ENCODE measurements at regions not wholly inside any gene's neighbourhood (a gene's known extent, or its start where the extent isn't known, plus 50 kb on each side); places are given as distances from the start of the nearest gene placed in this dataset.

- TF ChIP-seq EZH2 (IDR thresholded peaks at IDR 0.05; ENCODE audit: low read length, missing control alignments) = no peak
- no peak for TF ChIP-seq CTCF (conservative IDR thresholded peaks at IDR 0.05 in 1 of 2, IDR thresholded peaks at IDR 0.05 in 1 of 2; ENCODE audit: low read depth in 1 of 2, low read length in 2 of 2)
- H2AFZ ChIP-seq (ENCODE audit: low read length) = no peak overlapping the region
- H3K9me3 ChIP-seq (ENCODE audit: control insufficient read depth, insufficient read depth, low read depth, low read length) = no peaks in the 10 kb centered on the region
- H3K79me2 ChIP-seq (ENCODE audit: control insufficient read depth, insufficient read depth, low read length) = no peaks in the 10 kb centered on the region
- no peak overlapping the region for H3K9ac ChIP-seq (ENCODE audit: insufficient read depth, low read length)
- no peak overlapping the region for H3K27ac ChIP-seq (ENCODE audit: insufficient read depth, low read length)
- DNase-seq (ENCODE audit: low read depth in 2 of 2) = no peak
- no peak overlapping the region for H3K4me3 ChIP-seq (replicated peaks in 1 of 4; ENCODE audit: control extremely low read depth in 1 of 4, insufficient read depth in 1 of 4, low read depth in 3 of 4, low read length in 4 of 4)
- H4K20me1 ChIP-seq (ENCODE audit: control insufficient read depth, extremely low read depth, insufficient read depth, low read length) = no peaks in the 10 kb centered on the region
- no peaks in the 10 kb centered on the region for H3K4me1 ChIP-seq (ENCODE audit: control insufficient read depth, extremely low read depth, insufficient read depth, low read length)
- no peak overlapping the region for H3K4me2 ChIP-seq (ENCODE audit: extremely low read depth, insufficient read depth, low read length)
- peaks cover 22% of the 10 kb centered on the region for H3K27me3 ChIP-seq (ENCODE audit: control insufficient read depth, insufficient read depth, low read length)
- no peaks in the 10 kb centered on the region for H3K36me3 ChIP-seq (ENCODE audit: control insufficient read depth, insufficient read depth, low read length)
Measured at GRCh38 chr17:72223866-72224291, 103.1 kb downstream of the SOX9 start.

GRCh38 chr17:72226322-72226721 is 105.5 kb downstream of the SOX9 start:
- H2AFZ ChIP-seq (ENCODE audit: low read length) = no peak overlapping the region
- no peak for DNase-seq (ENCODE audit: low read depth in 2 of 2)
- no peaks in the 10 kb centered on the region for H3K36me3 ChIP-seq (ENCODE audit: control insufficient read depth, insufficient read depth, low read length)
- H4K20me1 ChIP-seq (ENCODE audit: control insufficient read depth, extremely low read depth, insufficient read depth, low read length) = no peaks in the 10 kb centered on the region
- no peak overlapping the region for H3K9ac ChIP-seq (ENCODE audit: insufficient read depth, low read length)
- H3K27me3 ChIP-seq (ENCODE audit: control insufficient read depth, insufficient read depth, low read length) = no peaks in the 10 kb centered on the region
- H3K79me2 ChIP-seq (ENCODE audit: control insufficient read depth, insufficient read depth, low read length) = no peaks in the 10 kb centered on the region
- TF ChIP-seq EZH2 (IDR thresholded peaks at IDR 0.05; ENCODE audit: low read length, missing control alignments) (no peak), CTCF (conservative IDR thresholded peaks at IDR 0.05 in 1 of 2, IDR thresholded peaks at IDR 0.05 in 1 of 2; ENCODE audit: low read depth in 1 of 2, low read length in 2 of 2) (no peak)
- H3K4me1 ChIP-seq (ENCODE audit: control insufficient read depth, extremely low read depth, insufficient read depth, low read length) = no peaks in the 10 kb centered on the region
- H3K27ac ChIP-seq (ENCODE audit: insufficient read depth, low read length) = no peak overlapping the region
- no peaks in the 10 kb centered on the region for H3K9me3 ChIP-seq (ENCODE audit: control insufficient read depth, insufficient read depth, low read depth, low read length)
- no peak overlapping the region for H3K4me3 ChIP-seq (replicated peaks in 1 of 4; ENCODE audit: control extremely low read depth in 1 of 4, insufficient read depth in 1 of 4, low read depth in 3 of 4, low read length in 4 of 4)
- H3K4me2 ChIP-seq (ENCODE audit: extremely low read depth, insufficient read depth, low read length) = no peak overlapping the region

- Histone ChIP-seq H3K4me1 (ENCODE audit: control insufficient read depth, extremely low read depth, insufficient read depth, low read length) (no peaks in the 10 kb centered on the region), H3K9ac (ENCODE audit: insufficient read depth, low read length) (no peak overlapping the region), H3K4me3 (replicated peaks in 1 of 4; ENCODE audit: control extremely low read depth in 1 of 4, insufficient read depth in 1 of 4, low read depth in 3 of 4, low read length in 4 of 4) (no peak overlapping the region)
Measured at GRCh38 chr17:72233986-72234385, 113.2 kb downstream of the SOX9 start.

More at GRCh38 chr17:72233986-72234385, 113.2 kb downstream of the SOX9 start:
- Histone ChIP-seq H3K79me2 (ENCODE audit: control insufficient read depth, insufficient read depth, low read length) (no peaks in the 10 kb centered on the region), H3K9me3 (ENCODE audit: control insufficient read depth, insufficient read depth, low read depth, low read length) (no peaks in the 10 kb centered on the region), H2AFZ (ENCODE audit: low read length) (no peak overlapping the region), H3K4me2 (ENCODE audit: extremely low read depth, insufficient read depth, low read length) (no peak overlapping the region), H4K20me1 (ENCODE audit: control insufficient read depth, extremely low read depth, insufficient read depth, low read length) (no peaks in the 10 kb centered on the region), H3K27me3 (ENCODE audit: control insufficient read depth, insufficient read depth, low read length) (peaks cover 4% of the 10 kb centered on the region), H3K27ac (ENCODE audit: insufficient read depth, low read length) (no peak overlapping the region), H3K36me3 (ENCODE audit: control insufficient read depth, insufficient read depth, low read length) (no peaks in the 10 kb centered on the region)
- TF ChIP-seq CTCF (conservative IDR thresholded peaks at IDR 0.05 in 1 of 2, IDR thresholded peaks at IDR 0.05 in 1 of 2; ENCODE audit: low read depth in 1 of 2, low read length in 2 of 2) (no peak), EZH2 (IDR thresholded peaks at IDR 0.05; ENCODE audit: low read length, missing control alignments) (no peak)
- DNase-seq (ENCODE audit: low read depth in 2 of 2) = no peak

Data from fibroblast of lung (primary cell).